Sigmoid colon (tissue), 3 donors: ENCODE measurements at regions not wholly inside any gene's neighbourhood (a gene's known extent, or its start where the extent isn't known, plus 50 kb on each side); places are given as distances from the start of the nearest gene placed in this dataset.

ENCODE experiments used
- POLR2A ChIP-seq, 2 donors: fragments of 450-650 bp; IDR thresholded peaks; one replicate each; pipeline ENCODE4 v1.6.1; 2016; ENCODE audit warnings: antibody characterized with exemption in 2 of 2, mild to moderate bottlenecking in 2 of 2, moderate library complexity in 2 of 2
- TF ChIP-seq, protein P1 (sequence below), 4 experiments: fragments of 450-650 bp in 3 of 4; fragments of 200-600 bp in 1 of 4; IDR thresholded peaks; one replicate each; pipeline ENCODE4 v1.5.1; 2016 to 2019; ENCODE audit warnings: antibody characterized with exemption in 4 of 4, mild to moderate bottlenecking in 3 of 4, moderate library complexity in 2 of 4

- TF ChIP-seq, protein P1, sequence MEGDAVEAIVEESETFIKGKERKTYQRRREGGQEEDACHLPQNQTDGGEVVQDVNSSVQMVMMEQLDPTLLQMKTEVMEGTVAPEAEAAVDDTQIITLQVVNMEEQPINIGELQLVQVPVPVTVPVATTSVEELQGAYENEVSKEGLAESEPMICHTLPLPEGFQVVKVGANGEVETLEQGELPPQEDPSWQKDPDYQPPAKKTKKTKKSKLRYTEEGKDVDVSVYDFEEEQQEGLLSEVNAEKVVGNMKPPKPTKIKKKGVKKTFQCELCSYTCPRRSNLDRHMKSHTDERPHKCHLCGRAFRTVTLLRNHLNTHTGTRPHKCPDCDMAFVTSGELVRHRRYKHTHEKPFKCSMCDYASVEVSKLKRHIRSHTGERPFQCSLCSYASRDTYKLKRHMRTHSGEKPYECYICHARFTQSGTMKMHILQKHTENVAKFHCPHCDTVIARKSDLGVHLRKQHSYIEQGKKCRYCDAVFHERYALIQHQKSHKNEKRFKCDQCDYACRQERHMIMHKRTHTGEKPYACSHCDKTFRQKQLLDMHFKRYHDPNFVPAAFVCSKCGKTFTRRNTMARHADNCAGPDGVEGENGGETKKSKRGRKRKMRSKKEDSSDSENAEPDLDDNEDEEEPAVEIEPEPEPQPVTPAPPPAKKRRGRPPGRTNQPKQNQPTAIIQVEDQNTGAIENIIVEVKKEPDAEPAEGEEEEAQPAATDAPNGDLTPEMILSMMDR (IDR thresholded peaks at IDR 0.05): no peak
- no peak for TF ChIP-seq POLR2A (IDR thresholded peaks at IDR 0.05)
Measured at GRCh38 chr5:67283988-67284487, 87.4 kb upstream of the CD180 start.
